Nephron (organoid): ENCODE measurements at regions not wholly inside any gene's neighbourhood (a gene's known extent, or its start where the extent isn't known, plus 50 kb on each side); places are given as distances from the start of the nearest gene placed in this dataset.

Experiments
- H3K27ac Mint-ChIP-seq, 3 experiments: 2 replicates each; pipeline ENCODE4 v1.8.0; 2020; ENCODE audit warnings: mixed read lengths in 3 of 3, mild to moderate bottlenecking in 2 of 3, moderate library complexity in 1 of 3
- H3K27me3 Mint-ChIP-seq: 2 replicates; pipeline ENCODE4 v1.8.0; 2021; ENCODE audit warnings: low read depth, mild to moderate bottlenecking, moderate library complexity, mixed read lengths
- H3K36me3 Mint-ChIP-seq: 2 replicates; pipeline ENCODE4 v1.8.0; 2020; ENCODE audit warnings: low read depth, mixed read lengths
- H3K4me1 Mint-ChIP-seq: 2 replicates; pipeline ENCODE4 v1.8.0; 2020; ENCODE audit warnings: mixed read lengths
- H3K4me3 Mint-ChIP-seq, 3 experiments: 2 replicates each; pipeline ENCODE4 v1.8.0; 2020; ENCODE audit warnings: mild to moderate bottlenecking in 3 of 3, mixed read lengths in 3 of 3, moderate library complexity in 2 of 3
- H3K9me3 Mint-ChIP-seq: 2 replicates; pipeline ENCODE4 v1.8.0; 2020; ENCODE audit warnings: mixed read lengths
- CTCF ChIP-seq, 3 experiments: fragments of 200-600 bp; sonication (generic); IDR thresholded peaks; one replicate each; pipeline ENCODE4 v1.5.0; 2021; ENCODE audit warnings: antibody characterized with exemption in 3 of 3; ENCODE audit not compliant: unreplicated experiment in 3 of 3

GRCh38 chr6:170075659-170076223 lies 215.1 kb downstream of the DLL1 start:
- no peak for TF ChIP-seq CTCF (IDR thresholded peaks at IDR 0.05; ENCODE audit: unreplicated experiment in 3 of 3)
- H3K27ac Mint-ChIP-seq = no peak overlapping the region
- H3K9me3 Mint-ChIP-seq = peaks cover 8% of the 10 kb centered on the region
- H3K4me1 Mint-ChIP-seq = no peaks in the 10 kb centered on the region
- H3K4me3 Mint-ChIP-seq = no peak overlapping the region
- no peaks in the 10 kb centered on the region for H3K36me3 Mint-ChIP-seq
- peaks cover 25% of the 10 kb centered on the region for H3K27me3 Mint-ChIP-seq

DNA sequence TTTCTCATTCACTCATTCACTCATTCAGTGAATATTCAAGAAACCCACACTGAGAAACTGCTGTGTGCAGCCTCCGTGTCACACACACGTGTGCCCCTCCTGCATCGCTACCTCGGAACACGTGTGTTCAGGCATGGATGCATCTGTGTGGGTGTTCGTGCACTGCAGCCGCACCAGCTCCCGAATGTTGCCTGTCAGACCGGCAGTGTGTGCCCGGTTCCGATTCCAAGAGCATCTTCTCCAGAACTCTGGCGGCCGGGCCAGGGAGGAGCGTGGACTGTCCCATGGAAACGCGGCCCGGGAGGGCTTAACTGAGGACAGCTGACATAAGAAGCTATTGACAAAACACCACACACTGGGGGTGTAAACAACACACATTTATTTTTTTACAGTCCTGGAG lies 216.0 kb downstream of the DLL1 start:
- TF ChIP-seq CTCF (IDR thresholded peaks at IDR 0.05; ENCODE audit: unreplicated experiment in 3 of 3) = no peak
- H3K4me3 Mint-ChIP-seq = no peak overlapping the region
- no peaks in the 10 kb centered on the region for H3K4me1 Mint-ChIP-seq
- H3K27me3 Mint-ChIP-seq = peaks cover 23% of the 10 kb centered on the region
- peaks cover 13% of the 10 kb centered on the region for H3K9me3 Mint-ChIP-seq
- no peak overlapping the region for H3K27ac Mint-ChIP-seq
- H3K36me3 Mint-ChIP-seq = no peaks in the 10 kb centered on the region

- no peaks in the 10 kb centered on the region for H3K36me3 Mint-ChIP-seq
- H3K4me3 Mint-ChIP-seq = no peak overlapping the region
- no peak for TF ChIP-seq CTCF (IDR thresholded peaks at IDR 0.05; ENCODE audit: unreplicated experiment in 3 of 3)
- no peaks in the 10 kb centered on the region for H3K4me1 Mint-ChIP-seq
- no peak overlapping the region for H3K27ac Mint-ChIP-seq
- H3K9me3 Mint-ChIP-seq = peaks cover 18% of the 10 kb centered on the region
- peaks cover 23% of the 10 kb centered on the region for H3K27me3 Mint-ChIP-seq
Measured at GRCh38 chr6:170074435-170074834, 216.4 kb downstream of the DLL1 start.

DNA sequence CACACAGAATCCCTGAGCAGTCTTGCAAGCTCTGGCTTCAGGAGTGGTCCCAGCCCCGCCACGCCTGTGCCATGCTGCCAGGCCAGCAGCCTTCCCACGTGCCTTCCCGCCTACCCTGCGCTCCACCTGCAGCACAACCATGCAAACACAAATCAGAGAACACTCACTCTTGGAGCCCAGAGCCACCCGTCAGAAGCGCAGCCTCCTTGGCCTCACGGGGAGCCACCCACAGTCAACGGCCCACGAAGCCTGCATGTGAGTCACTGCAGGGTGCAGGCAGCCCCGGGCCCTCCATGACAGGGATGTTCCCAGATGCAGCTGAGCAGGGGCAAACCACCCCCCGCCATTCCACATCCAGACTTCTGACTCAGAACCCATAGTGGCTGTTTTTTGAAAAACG lies 217.0 kb downstream of the DLL1 start:
- H3K36me3 Mint-ChIP-seq = no peaks in the 10 kb centered on the region
- no peak for TF ChIP-seq CTCF (IDR thresholded peaks at IDR 0.05; ENCODE audit: unreplicated experiment in 3 of 3)
- peaks cover 16% of the 10 kb centered on the region for H3K9me3 Mint-ChIP-seq
- no peak overlapping the region for H3K27ac Mint-ChIP-seq
- H3K4me3 Mint-ChIP-seq = no peak overlapping the region
- H3K27me3 Mint-ChIP-seq = peaks cover 18% of the 10 kb centered on the region
- H3K4me1 Mint-ChIP-seq = no peaks in the 10 kb centered on the region

GRCh38 chr6:170072246-170072645 lies 218.6 kb downstream of the DLL1 start:
- H3K27ac Mint-ChIP-seq = no peak overlapping the region
- H3K9me3 Mint-ChIP-seq = peaks cover 19% of the 10 kb centered on the region
- H3K4me3 Mint-ChIP-seq = no peak overlapping the region
- H3K27me3 Mint-ChIP-seq = peaks cover 21% of the 10 kb centered on the region
- H3K36me3 Mint-ChIP-seq = no peaks in the 10 kb centered on the region
- no peak for TF ChIP-seq CTCF (IDR thresholded peaks at IDR 0.05; ENCODE audit: unreplicated experiment in 3 of 3)
- peaks cover 4% of the 10 kb centered on the region for H3K4me1 Mint-ChIP-seq

DNA sequence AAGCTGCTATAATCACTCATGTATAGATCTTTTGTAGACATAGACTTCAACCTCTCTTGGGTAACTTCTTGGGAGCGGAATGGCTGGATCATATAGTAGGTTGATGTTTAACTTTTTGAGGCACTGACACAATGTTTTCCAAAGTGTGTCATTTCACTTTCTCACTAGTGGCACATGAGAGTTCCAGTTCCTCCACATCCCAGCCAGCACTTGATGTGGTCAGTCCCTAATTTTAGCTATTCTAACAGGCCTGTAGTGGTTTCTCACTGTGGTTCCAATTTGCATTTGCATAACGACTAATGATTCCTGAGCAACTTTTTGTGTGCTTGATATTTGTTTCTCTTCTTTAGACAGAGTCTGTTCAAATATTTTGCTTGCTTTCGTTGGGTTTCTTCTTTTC lies 221.3 kb downstream of the DLL1 start:
- H3K9me3 Mint-ChIP-seq = peaks cover 19% of the 10 kb centered on the region

More for the DNA sequence above, 221.3 kb downstream of the DLL1 start:
- TF ChIP-seq CTCF (IDR thresholded peaks at IDR 0.05; ENCODE audit: unreplicated experiment in 3 of 3) = no peak
- H3K27ac Mint-ChIP-seq = no peak overlapping the region
- H3K27me3 Mint-ChIP-seq = peaks cover 15% of the 10 kb centered on the region
- no peak overlapping the region for H3K4me3 Mint-ChIP-seq
- H3K4me1 Mint-ChIP-seq = peaks cover 8% of the 10 kb centered on the region
- no peaks in the 10 kb centered on the region for H3K36me3 Mint-ChIP-seq
